Ascending aorta (tissue), 2 donors: ENCODE measurements at regions not wholly inside any gene's neighbourhood (a gene's known extent, or its start where the extent isn't known, plus 50 kb on each side); places are given as distances from the start of the nearest gene placed in this dataset.

Source experiments
- DNase-seq, 2 donors: peaks; one replicate each; pipeline ENCODE4 v3.0.0-alpha.2; 2019; ENCODE audit warnings: low spot score in 2 of 2
- H3K27ac ChIP-seq, 2 donors: fragments of 200-600 bp; sonication (generic); one replicate each; pipeline ENCODE4 v1.5.1; 2016 to 2017; ENCODE audit warnings: mild to moderate bottlenecking in 1 of 2
- H3K27me3 ChIP-seq: fragments of 200-600 bp; sonication (generic); one replicate; pipeline ENCODE4 v1.5.1; 2017
- H3K36me3 ChIP-seq, 2 donors: fragments of 200-600 bp; sonication (generic); one replicate each; pipeline ENCODE4 v1.5.1; 2016
- H3K4me1 ChIP-seq, 2 donors: fragments of 200-600 bp; sonication (generic); one replicate each; pipeline ENCODE4 v1.5.1; 2016 to 2017; ENCODE audit warnings: mild to moderate bottlenecking in 1 of 2
- H3K4me3 ChIP-seq, 2 donors: fragments of 200-600 bp; sonication (generic); one replicate each; pipeline ENCODE4 v1.5.1; 2016 to 2017; ENCODE audit warnings: mild to moderate bottlenecking in 1 of 2
- H3K9me3 ChIP-seq, 2 donors: fragments of 200-600 bp; sonication (generic); one replicate each; pipeline ENCODE4 v1.5.1; 2016
- CTCF ChIP-seq, 3 experiments: fragments of 200-600 bp in 2 of 3; fragments of 450-650 bp in 1 of 3; sonication (generic) in 2 of 3; IDR thresholded peaks; one replicate each; pipeline ENCODE4 v1.5.1; 2016 to 2019; ENCODE audit warnings: antibody characterized with exemption in 3 of 3, mild to moderate bottlenecking in 1 of 3, moderate library complexity in 1 of 3
- intact Hi-C: fragments of 100-400 bp; cut with DNase I; formaldehyde crosslinking; loops from one replicate; pipeline ENCODE4 v1.15.1; 2023

GRCh38 chr16:86121374-86122010 lies 222.5 kb downstream of the IRF8 start:
- peaks cover 4% of the 10 kb centered on the region for H3K27me3 ChIP-seq
- H3K27ac ChIP-seq = no peak overlapping the region
- intact Hi-C loops = no loop called here
- H3K4me3 ChIP-seq = no peak overlapping the region
- H3K36me3 ChIP-seq = no peaks in the 10 kb centered on the region
- H3K4me1 ChIP-seq = no peaks in the 10 kb centered on the region
- no peak for TF ChIP-seq CTCF (IDR thresholded peaks at IDR 0.05)
- H3K9me3 ChIP-seq = no peaks in the 10 kb centered on the region
- DNase-seq = no peak

GRCh38 chr16:86122681-86123342 lies 223.8 kb downstream of the IRF8 start:
- Histone ChIP-seq H3K9me3 (no peaks in the 10 kb centered on the region), H3K4me1 (no peaks in the 10 kb centered on the region), H3K27me3 (no peaks in the 10 kb centered on the region), H3K36me3 (no peaks in the 10 kb centered on the region), H3K4me3 (no peak overlapping the region), H3K27ac (no peak overlapping the region)
- intact Hi-C loops = no loop called here
- DNase-seq = no peak
- TF ChIP-seq CTCF (IDR thresholded peaks at IDR 0.05) = no peak

- DNase-seq = no peak
- H3K27me3 ChIP-seq = no peaks in the 10 kb centered on the region
- no peaks in the 10 kb centered on the region for H3K36me3 ChIP-seq
- intact Hi-C loops = no loop called here
- H3K4me3 ChIP-seq = no peak overlapping the region
- TF ChIP-seq CTCF (IDR thresholded peaks at IDR 0.05) = no peak
- H3K27ac ChIP-seq = no peak overlapping the region
- H3K4me1 ChIP-seq = no peaks in the 10 kb centered on the region
- H3K9me3 ChIP-seq = no peaks in the 10 kb centered on the region
Observed at GRCh38 chr16:86124321-86124720, 225.4 kb downstream of the IRF8 start.

GRCh38 chr16:86126891-86127290 lies 227.9 kb downstream of the IRF8 start:
- no peaks in the 10 kb centered on the region for H3K27me3 ChIP-seq
- TF ChIP-seq CTCF (IDR thresholded peaks at IDR 0.05) = no peak
- H3K36me3 ChIP-seq = no peaks in the 10 kb centered on the region
- no peaks in the 10 kb centered on the region for H3K9me3 ChIP-seq
- no peak overlapping the region for H3K27ac ChIP-seq
- no peaks in the 10 kb centered on the region for H3K4me1 ChIP-seq
- H3K4me3 ChIP-seq = no peak overlapping the region
- no peak for DNase-seq
- intact Hi-C loops = no loop called here

GRCh38 chr16:86127366-86127765 lies 228.4 kb downstream of the IRF8 start:
- H3K4me3 ChIP-seq = no peak overlapping the region
- DNase-seq = no peak
- no peaks in the 10 kb centered on the region for H3K36me3 ChIP-seq
- no peaks in the 10 kb centered on the region for H3K4me1 ChIP-seq
- intact Hi-C loops = no loop called here
- TF ChIP-seq CTCF (IDR thresholded peaks at IDR 0.05) = no peak
- no peak overlapping the region for H3K27ac ChIP-seq
- no peaks in the 10 kb centered on the region for H3K9me3 ChIP-seq
- H3K27me3 ChIP-seq = no peaks in the 10 kb centered on the region
